ENCODE measurements at regions not wholly inside any gene's neighbourhood (a gene's known extent, or its start where the extent isn't known, plus 50 kb on each side); places are given as distances from the start of the nearest gene placed in this dataset.

- DNase-seq (ENCODE audit: low read depth in 2 of 2): no peak
Measured at GRCh38 chr1:222241410-222241809, 306.5 kb downstream of the HHIPL2 start.

- no peak for DNase-seq (ENCODE audit: low read depth in 2 of 2)
Measured at GRCh38 chr1:222240536-222241181, 307.2 kb downstream of the HHIPL2 start.

- DNase-seq (ENCODE audit: low read depth in 2 of 2): no peak
Measured at GRCh38 chr1:222239130-222239529, 308.8 kb downstream of the HHIPL2 start.

GRCh38 chr1:222234351-222234750 is 313.6 kb downstream of the HHIPL2 start:
- DNase-seq (ENCODE audit: low read depth in 2 of 2): no peak

GRCh38 chr1:222233444-222234158 is 314.3 kb downstream of the HHIPL2 start:
- DNase-seq (ENCODE audit: low read depth in 2 of 2): no peak

- DNase-seq (ENCODE audit: low read depth in 2 of 2): no peak
Measured at GRCh38 chr1:222232842-222233241, 315.1 kb downstream of the HHIPL2 start.

GRCh38 chr1:222229672-222230312 is 318.1 kb downstream of the HHIPL2 start:
- no peak for DNase-seq (ENCODE audit: low read depth in 2 of 2)

GRCh38 chr1:222225316-222225691 is 322.6 kb downstream of the HHIPL2 start:
- DNase-seq (ENCODE audit: low read depth in 2 of 2): no peak

- no peak for DNase-seq (ENCODE audit: low read depth in 2 of 2)
Measured at GRCh38 chr1:222224636-222225315, 323.1 kb downstream of the HHIPL2 start.

- no peak for DNase-seq (ENCODE audit: low read depth in 2 of 2)
Measured at GRCh38 chr1:222224156-222224555, 323.7 kb downstream of the HHIPL2 start.

GRCh38 chr1:222223010-222223409 is 324.9 kb downstream of the HHIPL2 start:
- no peak for DNase-seq (ENCODE audit: low read depth in 2 of 2)

- no peak for DNase-seq (ENCODE audit: low read depth in 2 of 2)
Measured at GRCh38 chr1:222216255-222216754, 331.6 kb downstream of the HHIPL2 start.

- no peak for DNase-seq (ENCODE audit: low read depth in 2 of 2)
Measured at GRCh38 chr1:222210776-222211175, 337.1 kb downstream of the HHIPL2 start.

GRCh38 chr1:222204475-222204874 is 343.4 kb downstream of the HHIPL2 start:
- DNase-seq (ENCODE audit: low read depth in 2 of 2): no peak

- no peak for DNase-seq (ENCODE audit: low read depth in 2 of 2)
Measured at GRCh38 chr1:222202831-222203230, 345.1 kb downstream of the HHIPL2 start.

- no peak for DNase-seq (ENCODE audit: low read depth in 2 of 2)
Measured at GRCh38 chr1:222196736-222197135, 351.2 kb downstream of the HHIPL2 start.

GRCh38 chr1:222196288-222196687 is 351.6 kb downstream of the HHIPL2 start:
- DNase-seq (ENCODE audit: low read depth in 2 of 2): no peak

- DNase-seq (ENCODE audit: low read depth in 2 of 2): no peak
Measured at GRCh38 chr1:222195857-222196256, 352.0 kb downstream of the HHIPL2 start.

- DNase-seq (ENCODE audit: low read depth in 2 of 2): no peak
Measured at GRCh38 chr1:222189218-222189617, 358.7 kb downstream of the HHIPL2 start.

GRCh38 chr1:222187566-222188332 is 360.2 kb downstream of the HHIPL2 start:
- DNase-seq (ENCODE audit: low read depth in 2 of 2): no peak

- no peak for DNase-seq (ENCODE audit: low read depth in 2 of 2)
Measured at GRCh38 chr1:222182641-222183040, 365.3 kb downstream of the HHIPL2 start.

GRCh38 chr1:222181191-222181590 is 366.7 kb downstream of the HHIPL2 start:
- no peak for DNase-seq (ENCODE audit: low read depth in 2 of 2)

Measured in fibroblast of skin of left biceps (primary cell).